AG04449 (cell line): ENCODE measurements at regions not wholly inside any gene's neighbourhood (a gene's known extent, or its start where the extent isn't known, plus 50 kb on each side); places are given as distances from the start of the nearest gene placed in this dataset.

Source experiments
- CTCF ChIA-PET: fragments of 350-600 bp; formaldehyde crosslinking; extraction: SDS; loops from one replicate; lab custom pipeline; 2021; ENCODE audit warnings: antibody characterized with exemption; lab: Yijun Ruan, JAX
- POLR2A ChIA-PET: fragments of 400-600, 350-600 bp; formaldehyde crosslinking; extraction: SDS; loops from one replicate; lab custom pipeline; 2020; ENCODE audit warnings: antibody characterized with exemption, inconsistent platforms; lab: Yijun Ruan, JAX
- DNase-seq: peaks from one replicate; pipeline ENCODE4 v3.0.0-alpha.2; 2010; ENCODE audit warnings: low read depth, low spot score
- H3K4me3 ChIP-seq: 2 replicates; pipeline ENCODE4 v1.5.1; 2011; ENCODE audit warnings: low read depth, mild to moderate bottlenecking, control low read depth, low read length
- CTCF ChIP-seq: IDR thresholded peaks from one replicate; pipeline ENCODE4 v1.5.1; 2011; ENCODE audit warnings: mild to moderate bottlenecking, moderate library complexity, low read length, control low read depth, inconsistent platforms; ENCODE audit not compliant: insufficient read depth; ENCODE audit errors: missing control alignments

GRCh38 chr16:64437706-64438324, 684.0 kb downstream of the CDH11 start:
- DNase-seq: no peak
- CTCF ChIA-PET: interaction anchor here (1.1 kb wide), 1 partner anchor 12 kb away, joined by 3 read pairs; no protein-coding TSS in a partner anchor
- POLR2A ChIA-PET: no interaction called here
- no peak overlapping the region for H3K4me3 ChIP-seq
- TF ChIP-seq CTCF: no peak

GRCh38 chr16:64434526-64435069, 687.3 kb downstream of the CDH11 start:
- TF ChIP-seq CTCF: no peak
- DNase-seq: no peak
- POLR2A ChIA-PET: no interaction called here
- CTCF ChIA-PET: interaction anchor here (0.6 kb wide), 1 partner anchor 14 kb away, joined by 3 read pairs; no protein-coding TSS in a partner anchor
- H3K4me3 ChIP-seq: no peak overlapping the region

DNA sequence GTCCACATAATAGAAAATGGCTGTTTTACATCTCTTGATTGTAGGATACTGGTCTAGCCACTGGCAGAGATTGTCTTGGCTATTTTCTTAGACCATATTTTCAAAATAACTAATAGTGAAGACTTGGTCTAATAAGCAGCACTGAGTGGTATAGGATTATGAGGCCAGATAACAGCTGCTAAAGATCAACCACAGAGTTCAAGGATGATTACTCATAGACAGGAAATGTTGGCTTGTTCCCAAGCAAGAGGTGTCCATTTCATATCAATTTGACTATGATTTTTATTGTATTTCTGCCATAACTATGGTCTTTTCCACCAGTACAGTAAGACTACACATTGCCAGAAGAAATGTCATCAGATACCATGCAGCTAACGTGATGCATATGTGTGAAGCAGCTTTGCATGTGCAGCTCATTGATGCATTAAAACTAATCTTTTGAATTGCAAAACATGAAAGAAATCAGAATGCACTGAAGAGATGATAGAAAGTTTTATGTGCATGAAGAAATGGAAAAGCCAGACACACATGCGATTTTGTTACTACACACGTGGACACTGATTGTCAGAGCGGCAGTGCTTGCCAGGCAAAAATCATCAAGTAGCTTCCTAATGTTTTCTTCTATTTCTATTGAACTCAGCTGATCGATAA, 693.3 kb downstream of the CDH11 start:
- no peak overlapping the region for H3K4me3 ChIP-seq
- ChIA-PET POLR2A (no interaction called here), CTCF (no interaction called here)
- DNase-seq: no peak
- TF ChIP-seq CTCF: no peak

GRCh38 chr16:64426131-64426666, 695.7 kb downstream of the CDH11 start:
- H3K4me3 ChIP-seq: no peak overlapping the region
- ChIA-PET CTCF (no interaction called here), POLR2A (no interaction called here)
- no peak for TF ChIP-seq CTCF
- DNase-seq: no peak

- no peak for TF ChIP-seq CTCF
- POLR2A ChIA-PET: no interaction called here
- no peak overlapping the region for H3K4me3 ChIP-seq
- CTCF ChIA-PET: no interaction called here
- no peak for DNase-seq
Observed at GRCh38 chr16:64425381-64425780, 696.5 kb downstream of the CDH11 start.

GRCh38 chr16:64422259-64422658, 699.6 kb downstream of the CDH11 start:
- TF ChIP-seq CTCF: no peak
- CTCF ChIA-PET: no interaction called here
- POLR2A ChIA-PET: no interaction called here
- no peak overlapping the region for H3K4me3 ChIP-seq
- DNase-seq: no peak
